GM12892 (cell line): ENCODE measurements at regions not wholly inside any gene's neighbourhood (a gene's known extent, or its start where the extent isn't known, plus 50 kb on each side); places are given as distances from the start of the nearest gene placed in this dataset.

Experiments
- DNase-seq: peaks from one replicate; pipeline ENCODE4 v3.0.0; 2011; ENCODE audit not compliant: insufficient read length
- FAIRE-seq: peaks from 2 replicates; lab custom pipeline; 2011; peaks lifted over from hg19 to GRCh38; lab: Jason Lieb, UNC
- POLR2A ChIP-seq: IDR thresholded peaks from 2 replicates; pipeline ENCODE4 v1.6.1; 2011; ENCODE audit warnings: low read depth, low read length, control low read depth
- POLR2AphosphoS5 ChIP-seq: IDR thresholded peaks from 2 replicates; pipeline ENCODE4 v1.6.1; 2011; ENCODE audit warnings: low read depth, low read length, control low read depth
- TAF1 ChIP-seq: IDR thresholded peaks from 2 replicates; pipeline ENCODE4 v1.6.1; 2011; ENCODE audit warnings: low read depth, mild to moderate bottlenecking, control low read depth, low read length, borderline replicate concordance

- DNase-seq (no peak), FAIRE-seq (no peak)
- TF ChIP-seq POLR2A (no peak), TAF1 (no peak), POLR2AphosphoS5 (no peak)
Observed at GRCh38 chr4:111494971-111495370, 650.3 kb upstream of the FAM241A start.

GRCh38 chr4:111499291-111499690, 646.0 kb upstream of the FAM241A start:
- no peak for TF ChIP-seq TAF1
- DNase-seq (no peak), FAIRE-seq (no peak)

GRCh38 chr4:111499706-111500105, 645.5 kb upstream of the FAM241A start:
- TF ChIP-seq POLR2A (no peak), POLR2AphosphoS5 (no peak), TAF1 (no peak)
- DNase-seq, result no peak

GRCh38 chr4:111500858-111501257, 644.4 kb upstream of the FAM241A start:
- TF ChIP-seq TAF1, result no peak
- no peak for TF ChIP-seq POLR2A
- TF ChIP-seq POLR2AphosphoS5, result no peak
- FAIRE-seq, result no peak
- DNase-seq, result no peak

More at GRCh38 chr4:111499706-111500105, 645.5 kb upstream of the FAM241A start:
- FAIRE-seq, result no peak

GRCh38 chr4:111501946-111502345, 643.3 kb upstream of the FAM241A start:
- FAIRE-seq (no peak), DNase-seq (no peak)
- TF ChIP-seq POLR2A, result no peak
- no peak for TF ChIP-seq POLR2AphosphoS5
- no peak for TF ChIP-seq TAF1

GRCh38 chr4:111502626-111503025, 642.6 kb upstream of the FAM241A start:
- TF ChIP-seq TAF1 (no peak), POLR2AphosphoS5 (no peak), POLR2A (no peak)
- no peak for FAIRE-seq
- no peak for DNase-seq

- DNase-seq (no peak), FAIRE-seq (no peak)
- TF ChIP-seq POLR2A, result no peak
- TF ChIP-seq TAF1, result no peak
- no peak for TF ChIP-seq POLR2AphosphoS5
Observed at GRCh38 chr4:111506706-111507105, 638.5 kb upstream of the FAM241A start.

GRCh38 chr4:111510535-111510934, 634.7 kb upstream of the FAM241A start:
- no peak for TF ChIP-seq TAF1
- TF ChIP-seq POLR2AphosphoS5, result no peak
- TF ChIP-seq POLR2A, result no peak
- no peak for DNase-seq
- no peak for FAIRE-seq

- no peak for FAIRE-seq
- TF ChIP-seq POLR2A (no peak), POLR2AphosphoS5 (no peak), TAF1 (no peak)
Observed at GRCh38 chr4:111512081-111512783, 633.0 kb upstream of the FAM241A start.

GRCh38 chr4:111519683-111520082, 625.6 kb upstream of the FAM241A start:
- no peak for TF ChIP-seq POLR2A
- no peak for TF ChIP-seq TAF1
- no peak for TF ChIP-seq POLR2AphosphoS5
- DNase-seq (no peak), FAIRE-seq (no peak)

More at GRCh38 chr4:111512081-111512783, 633.0 kb upstream of the FAM241A start:
- DNase-seq, result no peak

- FAIRE-seq (no peak), DNase-seq (no peak)
- TF ChIP-seq TAF1 (no peak), POLR2AphosphoS5 (no peak)
Observed at GRCh38 chr4:111530446-111530845, 614.8 kb upstream of the FAM241A start.

- TF ChIP-seq POLR2AphosphoS5 (no peak), POLR2A (no peak), TAF1 (no peak)
- DNase-seq (no peak), FAIRE-seq (no peak)
Observed at GRCh38 chr4:111535792-111536191, 609.5 kb upstream of the FAM241A start.

GRCh38 chr4:111537165-111537564, 608.1 kb upstream of the FAM241A start:
- DNase-seq (no peak), FAIRE-seq (no peak)
- no peak for TF ChIP-seq POLR2AphosphoS5
- no peak for TF ChIP-seq POLR2A
- TF ChIP-seq TAF1, result no peak
